GM19035 (cell line): ENCODE measurements at regions not wholly inside any gene's neighbourhood (a gene's known extent, or its start where the extent isn't known, plus 50 kb on each side); places are given as distances from the start of the nearest gene placed in this dataset.
"Not testable (repeated sequence)": the region's sequence is repeated elsewhere in the genome, so short reads cannot be mapped to it uniquely, and the experiment has no call there.

ENCODE experiments used
- ATAC-seq: cut with Tn5 transposase; IDR thresholded peaks from one replicate; pipeline ENCODE4 v1.9.1; 2021; ENCODE audit not compliant: unreplicated experiment

GRCh38 chr20:11162026-11162775, 488.4 kb upstream of the JAG1 start:
- ATAC-seq, result no peak

- no peak for ATAC-seq
Measured at GRCh38 chr20:11165789-11166188, 492.0 kb upstream of the JAG1 start.

DNA sequence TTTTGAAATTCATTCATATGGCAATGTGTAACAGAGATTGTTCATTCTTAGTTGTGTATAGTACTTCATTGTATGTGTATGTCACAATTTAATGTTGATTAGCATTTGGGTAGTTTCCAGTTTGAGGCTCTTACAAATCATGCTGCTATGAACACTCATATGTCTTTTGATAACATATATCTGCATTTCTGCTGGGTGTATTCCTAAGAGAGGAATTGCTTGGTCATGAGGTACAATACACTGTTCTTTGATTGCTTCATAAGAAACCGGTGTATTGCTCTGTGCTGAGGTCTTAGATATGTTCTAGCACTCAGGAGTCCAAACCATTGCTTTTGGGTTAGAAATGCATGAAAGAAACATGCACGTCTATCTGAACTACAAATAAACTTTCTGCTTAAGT, 492.9 kb upstream of the JAG1 start:
- ATAC-seq, result no peak

- no peak for ATAC-seq
Measured at GRCh38 chr20:11168026-11168425, 494.2 kb upstream of the JAG1 start.

DNA sequence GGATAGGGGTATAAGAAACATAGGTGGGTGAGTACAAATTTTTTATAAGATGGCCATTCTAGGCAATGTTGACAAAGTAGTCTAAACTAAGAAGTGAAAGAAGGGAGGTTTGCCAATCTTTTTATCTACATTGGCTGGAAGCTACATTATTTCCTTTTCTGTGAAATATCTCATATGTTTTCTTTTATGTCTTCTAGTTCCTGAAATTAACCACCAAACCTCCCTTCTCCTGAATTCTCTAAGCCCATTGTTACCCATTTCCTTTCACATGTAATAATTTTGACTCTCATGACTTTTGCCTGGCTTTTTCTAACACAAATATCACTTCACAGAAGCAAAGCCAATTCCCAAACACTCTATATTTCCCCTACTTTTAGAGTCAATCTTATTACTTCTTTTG, 496.2 kb upstream of the JAG1 start:
- no peak for ATAC-seq

- no peak for ATAC-seq
Measured at GRCh38 chr20:11170565-11170964, 496.8 kb upstream of the JAG1 start.

DNA sequence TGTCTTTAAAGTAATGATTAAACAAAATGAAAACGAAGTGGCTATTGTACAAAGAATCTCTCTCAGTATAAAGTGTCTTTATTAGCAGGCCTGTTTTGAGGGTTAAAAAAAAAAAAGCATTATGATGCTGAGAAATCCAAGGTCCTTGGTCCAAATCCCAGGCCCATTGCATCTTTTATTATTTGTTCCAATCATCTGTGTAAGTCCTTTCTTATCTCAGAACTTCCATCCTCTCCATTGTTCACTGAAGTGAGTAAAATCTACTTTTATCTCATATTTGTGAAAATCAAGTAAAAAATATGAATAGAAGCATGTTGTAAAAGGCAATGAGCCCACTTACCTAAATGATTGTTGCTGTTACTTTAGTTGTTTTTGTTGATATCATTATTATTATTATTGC, 499.1 kb upstream of the JAG1 start:
- no peak for ATAC-seq

DNA sequence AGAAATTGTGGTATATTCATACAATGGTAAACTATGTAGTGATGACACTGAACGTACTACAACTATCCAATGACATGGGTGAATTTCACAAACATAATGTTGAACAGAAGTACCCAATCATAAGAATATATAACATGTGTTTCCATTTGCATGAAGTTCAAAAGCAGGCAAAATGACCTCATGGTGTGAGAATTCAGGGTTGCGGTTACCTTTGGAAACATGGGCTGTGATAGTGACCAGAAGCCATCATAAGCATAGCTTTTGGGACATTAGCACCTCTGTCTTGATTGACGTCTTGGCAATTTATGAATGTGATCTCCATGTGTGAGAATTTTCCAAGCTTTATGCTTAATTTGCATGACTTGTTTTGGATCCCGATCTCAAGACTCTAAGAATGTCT, 500.1 kb upstream of the JAG1 start:
- no peak for ATAC-seq

GRCh38 chr20:11174861-11175260, 501.1 kb upstream of the JAG1 start:
- no peak for ATAC-seq

DNA sequence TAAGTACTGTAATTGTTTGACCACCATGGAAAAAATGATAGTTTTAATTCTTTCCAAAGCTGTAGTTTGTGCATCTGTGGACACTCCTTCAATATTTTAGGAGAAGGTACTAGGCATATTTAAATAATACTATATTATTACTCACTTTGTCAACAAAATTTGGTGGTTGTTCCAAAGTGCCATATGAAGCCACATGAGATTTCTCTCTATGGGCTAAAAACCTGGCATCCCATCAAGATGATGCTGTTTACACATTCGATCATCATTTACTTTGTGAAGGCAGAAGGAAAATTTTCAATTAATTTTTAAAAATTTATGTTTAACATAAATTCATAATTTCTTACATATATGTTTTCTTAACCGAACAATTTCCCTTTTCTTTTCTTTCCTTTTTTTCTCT, 502.6 kb upstream of the JAG1 start:
- no peak for ATAC-seq

GRCh38 chr20:11178946-11179654, 505.3 kb upstream of the JAG1 start:
- no peak for ATAC-seq

GRCh38 chr20:11180186-11180585, 506.4 kb upstream of the JAG1 start:
- ATAC-seq, result no peak

GRCh38 chr20:11181129-11181528, 507.3 kb upstream of the JAG1 start:
- ATAC-seq, result not testable (repeated sequence)

DNA sequence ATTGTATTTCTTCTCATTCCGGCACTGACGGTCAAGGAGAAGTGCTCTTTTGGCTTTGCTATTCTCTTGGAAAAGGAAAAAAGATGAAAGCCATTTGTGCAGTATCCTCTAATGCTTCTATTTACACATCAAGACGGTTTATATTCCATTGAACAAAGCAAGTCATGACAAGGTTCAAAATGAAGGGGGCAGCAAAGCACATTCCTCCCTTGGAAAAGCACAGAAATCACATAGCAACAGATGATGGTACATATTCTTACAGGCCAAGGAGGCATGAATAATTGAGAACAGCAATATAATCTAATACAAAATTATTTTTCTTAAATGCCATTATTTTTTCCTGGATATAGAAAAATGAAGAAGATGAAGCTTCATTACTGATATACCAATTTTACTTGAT, 508.2 kb upstream of the JAG1 start:
- ATAC-seq, result no peak

GRCh38 chr20:11182720-11183119, 508.9 kb upstream of the JAG1 start:
- ATAC-seq, result no peak

DNA sequence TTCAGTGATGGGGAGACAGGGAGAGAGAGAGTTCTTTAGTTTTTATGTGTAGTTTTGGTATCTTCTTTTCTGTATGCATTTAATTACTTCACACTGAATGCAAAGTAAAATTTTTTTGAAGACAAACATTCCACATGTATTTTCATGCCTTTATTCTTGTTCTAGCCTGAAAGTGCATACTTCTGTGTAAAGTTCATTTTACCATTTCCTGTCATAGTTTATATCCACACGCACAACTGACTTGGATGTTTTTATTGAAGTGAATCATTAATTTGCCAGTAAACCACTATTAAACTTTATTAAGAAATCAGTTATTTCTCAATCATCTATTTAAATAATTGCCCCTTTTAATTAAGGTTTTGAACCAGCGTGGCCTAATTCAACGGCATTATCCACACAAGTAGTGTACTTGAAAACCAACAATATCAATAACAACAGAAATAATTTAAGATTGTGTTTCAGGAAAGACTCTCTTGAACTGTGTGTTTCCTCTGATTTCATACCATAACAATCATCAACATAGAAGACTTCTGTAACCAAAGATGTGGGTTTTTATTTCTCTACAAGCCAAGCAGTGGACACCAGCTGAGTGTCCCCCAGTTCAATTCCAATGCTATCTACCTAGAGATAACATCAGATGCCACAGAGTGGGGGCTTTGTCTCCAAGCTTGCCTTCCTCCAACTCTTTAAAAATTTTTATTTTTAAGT, 512.7 kb upstream of the JAG1 start:
- no peak for ATAC-seq

GRCh38 chr20:11188843-11189603, 515.2 kb upstream of the JAG1 start:
- ATAC-seq, result no peak

DNA sequence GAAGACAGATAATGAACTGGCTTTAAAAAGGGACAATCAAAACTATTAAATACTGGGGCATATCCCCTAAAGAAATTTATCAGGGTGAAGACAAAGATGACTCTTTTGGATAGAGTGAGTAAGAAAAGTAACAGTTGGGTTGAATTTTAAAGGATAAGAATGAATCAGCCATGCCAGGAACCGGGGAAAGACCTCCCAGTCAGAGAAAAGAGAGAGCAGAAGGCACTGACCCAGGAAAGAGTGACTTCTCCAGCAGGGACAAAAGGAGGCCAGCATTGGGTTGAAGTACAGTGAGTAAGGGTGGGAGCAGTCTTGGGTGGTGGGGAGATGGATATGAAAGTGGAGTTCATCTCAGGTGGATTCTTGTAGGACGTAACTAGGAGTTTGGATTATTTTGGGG, 516.9 kb upstream of the JAG1 start:
- no peak for ATAC-seq

- no peak for ATAC-seq
Measured at GRCh38 chr20:11192106-11192505, 518.3 kb upstream of the JAG1 start.

DNA sequence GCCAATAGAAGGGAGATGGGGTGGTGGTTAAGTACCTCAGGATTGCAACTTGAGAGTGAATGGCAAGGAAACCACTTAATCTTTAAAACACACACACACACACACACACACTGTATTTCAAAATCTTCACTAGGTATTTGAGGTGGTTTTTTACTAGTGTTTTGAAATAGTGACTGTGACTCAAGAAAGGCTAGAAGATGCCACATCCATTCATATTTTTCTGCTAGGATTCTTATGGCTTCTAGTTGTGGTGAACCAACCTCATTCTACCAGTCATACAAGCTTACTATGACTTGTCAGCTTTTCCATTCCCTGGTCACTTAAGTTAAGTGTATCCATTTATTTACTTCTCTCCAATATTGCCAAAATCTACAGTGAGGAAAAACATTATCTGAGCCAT, 519.4 kb upstream of the JAG1 start:
- no peak for ATAC-seq

GRCh38 chr20:11195169-11195568, 521.4 kb upstream of the JAG1 start:
- ATAC-seq, result no peak
